IPS-15b (cell line): ENCODE measurements at regions not wholly inside any gene's neighbourhood (a gene's known extent, or its start where the extent isn't known, plus 50 kb on each side); places are given as distances from the start of the nearest gene placed in this dataset.
"Not testable (repeated sequence)": the region's sequence is repeated elsewhere in the genome, so short reads cannot be mapped to it uniquely, and the experiment has no call there.

Experiments used
- H3K27me3 ChIP-seq: one replicate; pipeline ENCODE4 v1.6.1; 2013; ENCODE audit warnings: low read length; ENCODE audit not compliant: control insufficient read depth, insufficient read depth
- H3K36me3 ChIP-seq: one replicate; pipeline ENCODE4 v1.6.1; 2013; ENCODE audit warnings: low read length; ENCODE audit not compliant: control insufficient read depth, insufficient read depth
- H3K4me1 ChIP-seq: one replicate; pipeline ENCODE4 v1.6.1; 2013; ENCODE audit warnings: mild to moderate bottlenecking, low read length; ENCODE audit not compliant: control insufficient read depth, insufficient read depth
- H3K4me3 ChIP-seq: one replicate; pipeline ENCODE4 v1.5.1; 2013; ENCODE audit warnings: low read depth, low read length
- H3K9ac ChIP-seq: one replicate; pipeline ENCODE4 v1.6.1; 2013; ENCODE audit warnings: low read depth, mild to moderate bottlenecking, low read length
- H3K9me3 ChIP-seq: one replicate; pipeline ENCODE4 v1.6.1; 2013; ENCODE audit warnings: mild to moderate bottlenecking, low read length; ENCODE audit not compliant: control insufficient read depth, insufficient read depth

GRCh38 chr6:112524071-112524470, 176.9 kb downstream of the RFPL4B start:
- H3K4me3 ChIP-seq = no peak overlapping the region
- peaks cover 9% of the 10 kb centered on the region for H3K4me1 ChIP-seq
- H3K9ac ChIP-seq = no peak overlapping the region
- H3K27me3 ChIP-seq = no peaks in the 10 kb centered on the region
- H3K36me3 ChIP-seq = no peaks in the 10 kb centered on the region
- H3K9me3 ChIP-seq = no peaks in the 10 kb centered on the region

GRCh38 chr6:112525749-112526148, 178.6 kb downstream of the RFPL4B start:
- H3K9ac ChIP-seq = no peak overlapping the region
- no peaks in the 10 kb centered on the region for H3K36me3 ChIP-seq
- no peak overlapping the region for H3K4me3 ChIP-seq
- peaks cover 9% of the 10 kb centered on the region for H3K4me1 ChIP-seq
- H3K9me3 ChIP-seq = peaks cover 7% of the 10 kb centered on the region
- H3K27me3 ChIP-seq = no peaks in the 10 kb centered on the region

- H3K4me1 ChIP-seq = peaks cover 9% of the 10 kb centered on the region
- H3K9ac ChIP-seq = no peak overlapping the region
- peaks cover 7% of the 10 kb centered on the region for H3K9me3 ChIP-seq
- no peaks in the 10 kb centered on the region for H3K27me3 ChIP-seq
- no peaks in the 10 kb centered on the region for H3K36me3 ChIP-seq
- H3K4me3 ChIP-seq = no peak overlapping the region
Measured at GRCh38 chr6:112526594-112526993, 179.5 kb downstream of the RFPL4B start.

- not testable (repeated sequence) for H3K9ac ChIP-seq, H3K4me1 ChIP-seq, H3K9me3 ChIP-seq, H3K27me3 ChIP-seq, H3K36me3 ChIP-seq, H3K4me3 ChIP-seq
Measured at GRCh38 chr6:112528306-112528705, 181.2 kb downstream of the RFPL4B start.

- no peaks in the 10 kb centered on the region for H3K4me1 ChIP-seq
- no peaks in the 10 kb centered on the region for H3K27me3 ChIP-seq
- no peak overlapping the region for H3K4me3 ChIP-seq
- no peaks in the 10 kb centered on the region for H3K9me3 ChIP-seq
- no peaks in the 10 kb centered on the region for H3K36me3 ChIP-seq
- no peak overlapping the region for H3K9ac ChIP-seq
Measured at GRCh38 chr6:112535816-112536215, 188.7 kb downstream of the RFPL4B start.

- Histone ChIP-seq H3K9me3 (no peaks in the 10 kb centered on the region), H3K27me3 (no peaks in the 10 kb centered on the region), H3K9ac (no peak overlapping the region), H3K36me3 (no peaks in the 10 kb centered on the region), H3K4me3 (no peak overlapping the region), H3K4me1 (no peaks in the 10 kb centered on the region)
Measured at GRCh38 chr6:112539355-112539754, 192.2 kb downstream of the RFPL4B start.

- H3K27me3 ChIP-seq, H3K4me3 ChIP-seq, H3K9me3 ChIP-seq, H3K4me1 ChIP-seq, H3K9ac ChIP-seq, H3K36me3 ChIP-seq: not testable (repeated sequence)
Measured at GRCh38 chr6:112541847-112542246, 194.7 kb downstream of the RFPL4B start.

GRCh38 chr6:112547321-112548085, 200.4 kb downstream of the RFPL4B start:
- not testable (repeated sequence) for H3K4me3 ChIP-seq, H3K9ac ChIP-seq, H3K36me3 ChIP-seq, H3K9me3 ChIP-seq, H3K4me1 ChIP-seq, H3K27me3 ChIP-seq

- H3K36me3 ChIP-seq = no peaks in the 10 kb centered on the region
- no peaks in the 10 kb centered on the region for H3K4me1 ChIP-seq
- H3K4me3 ChIP-seq = no peak overlapping the region
- H3K9ac ChIP-seq = no peak overlapping the region
- no peaks in the 10 kb centered on the region for H3K9me3 ChIP-seq
- no peaks in the 10 kb centered on the region for H3K27me3 ChIP-seq
Measured at GRCh38 chr6:112549749-112550148, 202.6 kb downstream of the RFPL4B start.

GRCh38 chr6:112557435-112557834, 210.3 kb downstream of the RFPL4B start:
- Histone ChIP-seq H3K4me1 (no peaks in the 10 kb centered on the region), H3K4me3 (no peak overlapping the region)

GRCh38 chr6:112557961-112558360, 210.8 kb downstream of the RFPL4B start:
- Histone ChIP-seq H3K36me3 (no peaks in the 10 kb centered on the region), H3K4me3 (no peak overlapping the region), H3K9ac (no peak overlapping the region), H3K27me3 (no peaks in the 10 kb centered on the region), H3K4me1 (peaks cover 4% of the 10 kb centered on the region), H3K9me3 (no peaks in the 10 kb centered on the region)

More at GRCh38 chr6:112557435-112557834, 210.3 kb downstream of the RFPL4B start:
- Histone ChIP-seq H3K27me3 (no peaks in the 10 kb centered on the region), H3K36me3 (no peaks in the 10 kb centered on the region), H3K9ac (no peak overlapping the region), H3K9me3 (no peaks in the 10 kb centered on the region)

GRCh38 chr6:112560651-112561050, 213.5 kb downstream of the RFPL4B start:
- Histone ChIP-seq H3K27me3 (no peaks in the 10 kb centered on the region), H3K9ac (no peak overlapping the region), H3K36me3 (no peaks in the 10 kb centered on the region), H3K4me1 (peaks cover 10% of the 10 kb centered on the region), H3K4me3 (no peak overlapping the region), H3K9me3 (no peaks in the 10 kb centered on the region)
